Fibroblast of lung (primary cell): ENCODE measurements at regions not wholly inside any gene's neighbourhood (a gene's known extent, or its start where the extent isn't known, plus 50 kb on each side); places are given as distances from the start of the nearest gene placed in this dataset.

ENCODE experiments used
- DNase-seq, 2 donors: peaks; one replicate each; pipeline versions ENCODE4 v3.0.0 to v3.0.0-alpha.2; 2010; ENCODE audit warnings: low read depth in 2 of 2
- H2AFZ ChIP-seq: 2 replicates; pipeline ENCODE4 v1.5.1; 2012; ENCODE audit warnings: low read length, control low read depth, inconsistent platforms
- H3K27ac ChIP-seq: 2 replicates; pipeline ENCODE4 v1.5.1; 2011; ENCODE audit warnings: low read length, control low read depth; ENCODE audit not compliant: insufficient read depth
- H3K27me3 ChIP-seq: 2 replicates; pipeline ENCODE4 v1.5.1; 2011; ENCODE audit warnings: mild to moderate bottlenecking, low read length; ENCODE audit not compliant: control insufficient read depth, insufficient read depth
- H3K36me3 ChIP-seq: 2 replicates; pipeline ENCODE4 v1.5.1; 2011; ENCODE audit warnings: low read length; ENCODE audit not compliant: control insufficient read depth, insufficient read depth
- H3K4me1 ChIP-seq: 2 replicates; pipeline ENCODE4 v1.5.1; 2011; ENCODE audit warnings: low read length; ENCODE audit not compliant: control insufficient read depth, insufficient read depth; ENCODE audit errors: extremely low read depth
- H3K4me2 ChIP-seq: 2 replicates; pipeline ENCODE4 v1.5.1; 2011; ENCODE audit warnings: low read length, control low read depth; ENCODE audit not compliant: insufficient read depth; ENCODE audit errors: extremely low read depth
- H3K4me3 ChIP-seq, 4 experiments: fragments of 200-600 bp in 1 of 4; sonication (generic) in 1 of 4; replicated peaks in 1 of 4; 2 replicates each; pipeline ENCODE4 v1.5.1; 2011 to 2016; ENCODE audit warnings: low read length in 4 of 4, low read depth in 3 of 4, mild to moderate bottlenecking in 3 of 4, control low read depth in 2 of 4, inconsistent platforms in 1 of 4, mixed read lengths in 1 of 4; ENCODE audit not compliant: insufficient read depth in 1 of 4; ENCODE audit errors: control extremely low read depth in 1 of 4
- H3K79me2 ChIP-seq: 2 replicates; pipeline ENCODE4 v1.5.1; 2012; ENCODE audit warnings: mild to moderate bottlenecking, low read length, inconsistent platforms; ENCODE audit not compliant: control insufficient read depth, insufficient read depth
- H3K9ac ChIP-seq: 2 replicates; pipeline ENCODE4 v1.5.1; 2011; ENCODE audit warnings: mild to moderate bottlenecking, low read length, control low read depth; ENCODE audit not compliant: insufficient read depth
- H3K9me3 ChIP-seq: 2 replicates; pipeline ENCODE4 v1.5.1; 2012; ENCODE audit warnings: low read depth, low read length; ENCODE audit not compliant: control insufficient read depth, insufficient read depth
- H4K20me1 ChIP-seq: 2 replicates; pipeline ENCODE4 v1.5.1; 2011; ENCODE audit warnings: low read length; ENCODE audit not compliant: control insufficient read depth, insufficient read depth; ENCODE audit errors: extremely low read depth
- EZH2 ChIP-seq: IDR thresholded peaks from 2 replicates; pipeline ENCODE4 v1.5.1; 2012; ENCODE audit warnings: low read length, control low read depth, mild to moderate bottlenecking; ENCODE audit errors: missing control alignments
- TF ChIP-seq, protein P1 (sequence below), 2 donors: IDR thresholded peaks in 1 of 2; conservative IDR thresholded peaks in 1 of 2; 1 replicate in 1 of 2; 2 replicates in 1 of 2; pipeline ENCODE4 v1.5.1; 2011 to 2012; ENCODE audit warnings: low read length in 2 of 2, control low read depth in 1 of 2, inconsistent platforms in 1 of 2, low read depth in 1 of 2, mild to moderate bottlenecking in 1 of 2

- H4K20me1 ChIP-seq: no peaks in the 10 kb centered on the region
- no peak for TF ChIP-seq EZH2
- TF ChIP-seq, protein P1, sequence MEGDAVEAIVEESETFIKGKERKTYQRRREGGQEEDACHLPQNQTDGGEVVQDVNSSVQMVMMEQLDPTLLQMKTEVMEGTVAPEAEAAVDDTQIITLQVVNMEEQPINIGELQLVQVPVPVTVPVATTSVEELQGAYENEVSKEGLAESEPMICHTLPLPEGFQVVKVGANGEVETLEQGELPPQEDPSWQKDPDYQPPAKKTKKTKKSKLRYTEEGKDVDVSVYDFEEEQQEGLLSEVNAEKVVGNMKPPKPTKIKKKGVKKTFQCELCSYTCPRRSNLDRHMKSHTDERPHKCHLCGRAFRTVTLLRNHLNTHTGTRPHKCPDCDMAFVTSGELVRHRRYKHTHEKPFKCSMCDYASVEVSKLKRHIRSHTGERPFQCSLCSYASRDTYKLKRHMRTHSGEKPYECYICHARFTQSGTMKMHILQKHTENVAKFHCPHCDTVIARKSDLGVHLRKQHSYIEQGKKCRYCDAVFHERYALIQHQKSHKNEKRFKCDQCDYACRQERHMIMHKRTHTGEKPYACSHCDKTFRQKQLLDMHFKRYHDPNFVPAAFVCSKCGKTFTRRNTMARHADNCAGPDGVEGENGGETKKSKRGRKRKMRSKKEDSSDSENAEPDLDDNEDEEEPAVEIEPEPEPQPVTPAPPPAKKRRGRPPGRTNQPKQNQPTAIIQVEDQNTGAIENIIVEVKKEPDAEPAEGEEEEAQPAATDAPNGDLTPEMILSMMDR (conservative IDR thresholded peaks at IDR 0.05 in 1 of 2, IDR thresholded peaks at IDR 0.05 in 1 of 2; ENCODE audit: low read depth in 1 of 2, low read length in 2 of 2): no peak
Measured at GRCh38 chr6:155660251-155660977, 204.8 kb upstream of the NOX3 start.

GRCh38 chr6:155656024-155656423 lies 200.4 kb upstream of the NOX3 start:
- DNase-seq: no peak
- no peak for TF ChIP-seq EZH2
- TF ChIP-seq, protein P1 (conservative IDR thresholded peaks at IDR 0.05 in 1 of 2, IDR thresholded peaks at IDR 0.05 in 1 of 2; ENCODE audit: low read depth in 1 of 2, low read length in 2 of 2): no peak
- Histone ChIP-seq H3K4me3 (no peak overlapping the region), H3K27ac (no peak overlapping the region), H3K79me2 (no peaks in the 10 kb centered on the region), H3K4me2 (no peak overlapping the region), H3K27me3 (no peaks in the 10 kb centered on the region), H3K36me3 (no peaks in the 10 kb centered on the region), H3K9ac (no peak overlapping the region), H4K20me1 (no peaks in the 10 kb centered on the region), H2AFZ (no peak overlapping the region), H3K4me1 (no peaks in the 10 kb centered on the region), H3K9me3 (no peaks in the 10 kb centered on the region)

More at GRCh38 chr6:155660251-155660977, 204.8 kb upstream of the NOX3 start:
- Histone ChIP-seq H3K36me3 (no peaks in the 10 kb centered on the region), H3K4me2 (no peak overlapping the region), H3K9ac (no peak overlapping the region), H3K79me2 (no peaks in the 10 kb centered on the region), H3K4me3 (no peak overlapping the region), H3K27ac (no peak overlapping the region), H3K27me3 (no peaks in the 10 kb centered on the region), H2AFZ (no peak overlapping the region), H3K9me3 (no peaks in the 10 kb centered on the region), H3K4me1 (no peaks in the 10 kb centered on the region)
- no peak for DNase-seq

- TF ChIP-seq, protein P1 (conservative IDR thresholded peaks at IDR 0.05 in 1 of 2, IDR thresholded peaks at IDR 0.05 in 1 of 2; ENCODE audit: low read depth in 1 of 2, low read length in 2 of 2): no peak
- TF ChIP-seq EZH2: no peak
- Histone ChIP-seq H3K27ac (no peak overlapping the region), H3K4me2 (no peak overlapping the region), H3K9me3 (no peaks in the 10 kb centered on the region), H3K9ac (no peak overlapping the region), H3K36me3 (no peaks in the 10 kb centered on the region), H4K20me1 (no peaks in the 10 kb centered on the region), H2AFZ (no peak overlapping the region), H3K4me3 (no peak overlapping the region), H3K79me2 (no peaks in the 10 kb centered on the region), H3K4me1 (no peaks in the 10 kb centered on the region), H3K27me3 (no peaks in the 10 kb centered on the region)
- no peak for DNase-seq
Measured at GRCh38 chr6:155654474-155654873, 198.8 kb upstream of the NOX3 start.
